ENCODE measurements at regions not wholly inside any gene's neighbourhood (a gene's known extent, or its start where the extent isn't known, plus 50 kb on each side); places are given as distances from the start of the nearest gene placed in this dataset.

GRCh38 chr15:79186616-79187015 lies 95.9 kb upstream of the ANKRD34C start:
- no peak for DNase-seq (ENCODE audit: low read depth)

GRCh38 chr15:79185199-79185598 lies 94.6 kb upstream of the RASGRF1 start:
- no peak for DNase-seq (ENCODE audit: low read depth)

- peak; percentile 63 for DNase-seq (ENCODE audit: low read depth)
Measured at GRCh38 chr15:79184465-79184892, 93.9 kb upstream of the RASGRF1 start.

GRCh38 chr15:79180318-79180717 lies 89.7 kb upstream of the RASGRF1 start:
- DNase-seq (ENCODE audit: low read depth), result no peak

- DNase-seq (ENCODE audit: low read depth), result no peak
Measured at GRCh38 chr15:79179597-79179996, 89.0 kb upstream of the RASGRF1 start.

GRCh38 chr15:79179108-79179561 lies 88.6 kb upstream of the RASGRF1 start:
- peak; percentile 88 for DNase-seq (ENCODE audit: low read depth)

GRCh38 chr15:79178594-79178993 lies 88.0 kb upstream of the RASGRF1 start:
- no peak for DNase-seq (ENCODE audit: low read depth)

- DNase-seq (ENCODE audit: low read depth), result no peak
Measured at GRCh38 chr15:79176151-79176550, 85.6 kb upstream of the RASGRF1 start.

GRCh38 chr15:79172801-79173460 lies 82.4 kb upstream of the RASGRF1 start:
- no peak for DNase-seq (ENCODE audit: low read depth)

- no peak for DNase-seq (ENCODE audit: low read depth)
Measured at GRCh38 chr15:79172032-79172481, 81.5 kb upstream of the RASGRF1 start.

GRCh38 chr15:79171320-79172031 lies 80.9 kb upstream of the RASGRF1 start:
- no peak for DNase-seq (ENCODE audit: low read depth)

GRCh38 chr15:79170256-79170664 lies 79.7 kb upstream of the RASGRF1 start:
- peak; percentile 45 for DNase-seq (ENCODE audit: low read depth)

GRCh38 chr15:79169526-79170133 lies 79.0 kb upstream of the RASGRF1 start:
- no peak for DNase-seq (ENCODE audit: low read depth)

- DNase-seq (ENCODE audit: low read depth), result peak; percentile 61
Measured at GRCh38 chr15:79168922-79169456, 78.4 kb upstream of the RASGRF1 start.

- no peak for DNase-seq (ENCODE audit: low read depth)
Measured at GRCh38 chr15:79167776-79168175, 77.2 kb upstream of the RASGRF1 start.

GRCh38 chr15:79166311-79166955 lies 75.9 kb upstream of the RASGRF1 start:
- DNase-seq (ENCODE audit: low read depth), result no peak

GRCh38 chr15:79164465-79164864 lies 73.9 kb upstream of the RASGRF1 start:
- no peak for DNase-seq (ENCODE audit: low read depth)

GRCh38 chr15:79164043-79164442 lies 73.5 kb upstream of the RASGRF1 start:
- DNase-seq (ENCODE audit: low read depth), result no peak

- no peak for DNase-seq (ENCODE audit: low read depth)
Measured at GRCh38 chr15:79163395-79163794, 72.8 kb upstream of the RASGRF1 start.

- DNase-seq (ENCODE audit: low read depth), result no peak
Measured at GRCh38 chr15:79161837-79162508, 71.4 kb upstream of the RASGRF1 start.

GRCh38 chr15:79160211-79160610 lies 69.6 kb upstream of the RASGRF1 start:
- no peak for DNase-seq (ENCODE audit: low read depth)

Measured in Daoy (cell line).